SK-N-SH (cell line): ENCODE measurements at regions not wholly inside any gene's neighbourhood (a gene's known extent, or its start where the extent isn't known, plus 50 kb on each side); places are given as distances from the start of the nearest gene placed in this dataset.

Experiments
- CTCF ChIA-PET: fragments of 300-600, 350-600 bp; formaldehyde crosslinking; extraction: SDS; loops from one replicate; lab custom pipeline; 2021; lab: Yijun Ruan, JAX
- POLR2A ChIA-PET: fragments of 350-600 bp; sonication (Branson Sonifier 250); formaldehyde crosslinking; extraction: SDS; loops from one replicate; lab custom pipeline; 2020; ENCODE audit warnings: antibody characterized with exemption, inconsistent platforms; lab: Yijun Ruan, JAX
- DNase-seq: peaks from one replicate; pipeline ENCODE4 v3.0.0; 2012
- H2AFZ ChIP-seq: fragments of 200-600 bp; sonication (generic); 2 replicates; pipeline ENCODE4 v1.8.1; 2016; ENCODE audit warnings: antibody characterized with exemption, mild to moderate bottlenecking, low read depth
- H3F3A ChIP-seq: fragments of 200-600 bp; sonication (generic); replicated peaks from 2 replicates; pipeline ENCODE3; 2016; ENCODE audit warnings: antibody characterized with exemption, mild to moderate bottlenecking; ENCODE audit not compliant: insufficient read depth
- H3K27ac ChIP-seq, 2 experiments: fragments of 200-500 bp in 1 of 2; fragments of 200-600 bp in 1 of 2; sonication (Bioruptor generic) in 1 of 2; sonication (generic), shearing (Covaris generic) in 1 of 2; 2 replicates each; pipeline versions ENCODE4 v1.5.1 to v1.6.1; 2014 to 2016; ENCODE audit warnings: low read depth in 2 of 2, inconsistent platforms in 1 of 2, low read length in 1 of 2, mild to moderate bottlenecking in 1 of 2, mixed read lengths in 1 of 2
- H3K27me3 ChIP-seq: fragments of 200-600 bp; sonication (generic), shearing (Covaris generic); 2 replicates; pipeline ENCODE4 v1.6.1; 2016; ENCODE audit warnings: mixed run types; ENCODE audit not compliant: insufficient read depth
- H3K36me3 ChIP-seq, 2 experiments: fragments of 200-500 bp in 1 of 2; fragments of 200-600 bp in 1 of 2; sonication (Bioruptor generic) in 1 of 2; sonication (generic) in 1 of 2; replicated peaks in 1 of 2; 2 replicates each; pipeline versions ENCODE3 to v1.5.1; 2014 to 2016; ENCODE audit warnings: low read length in 1 of 2, mild to moderate bottlenecking in 1 of 2; ENCODE audit not compliant: insufficient read depth in 2 of 2, control insufficient read depth in 1 of 2
- H3K4me1 ChIP-seq, 2 experiments: fragments of 200-500 bp in 1 of 2; fragments of 200-600 bp in 1 of 2; sonication (Bioruptor generic) in 1 of 2; sonication (generic), shearing (Covaris generic) in 1 of 2; 2 replicates each; pipeline versions ENCODE4 v1.5.1 to v1.6.1; 2014 to 2016; ENCODE audit warnings: low read depth in 1 of 2, low read length in 1 of 2, mixed run types in 1 of 2; ENCODE audit not compliant: insufficient read depth in 2 of 2, control insufficient read depth in 1 of 2
- H3K4me2 ChIP-seq: fragments of 200-600 bp; sonication (generic), shearing (Covaris generic); 2 replicates; pipeline ENCODE4 v1.6.1; 2017; ENCODE audit warnings: mixed run types
- H3K4me3 ChIP-seq, 2 experiments: fragments of 200-500 bp in 1 of 2; fragments of 200-600 bp in 1 of 2; sonication (Bioruptor generic) in 1 of 2; sonication (generic), shearing (Covaris generic) in 1 of 2; 2 replicates each; pipeline versions ENCODE4 v1.5.1 to v1.8.1; 2014 to 2016; ENCODE audit warnings: low read depth in 2 of 2, inconsistent platforms in 1 of 2, low read length in 1 of 2, mild to moderate bottlenecking in 1 of 2, mixed read lengths in 1 of 2, moderate library complexity in 1 of 2
- H3K79me2 ChIP-seq: fragments of 200-600 bp; sonication (generic); 2 replicates; pipeline ENCODE4 v1.8.1; 2017; ENCODE audit warnings: mild to moderate bottlenecking; ENCODE audit not compliant: insufficient read depth
- H3K9ac ChIP-seq: fragments of 200-600 bp; sonication (generic); 2 replicates; pipeline ENCODE4 v1.6.1; 2017; ENCODE audit warnings: mixed run types
- H3K9me2 ChIP-seq: fragments of 200-600 bp; sonication (generic); 2 replicates; pipeline ENCODE4 v1.6.1; 2017; ENCODE audit warnings: mixed run types
- H3K9me3 ChIP-seq: fragments of 200-600 bp; sonication (generic); 2 replicates; pipeline ENCODE4 v1.6.1; 2017; ENCODE audit warnings: mixed run types, mild to moderate bottlenecking, moderate library complexity
- H4K20me1 ChIP-seq: fragments of 200-600 bp; sonication (generic); 2 replicates; pipeline ENCODE4 v1.6.1; 2017; ENCODE audit warnings: mild to moderate bottlenecking, mixed run types; ENCODE audit not compliant: insufficient read depth
- CHD2 ChIP-seq: fragments of 150-350 bp; IDR thresholded peaks from 2 replicates; pipeline ENCODE4 v1.6.1; 2018; ENCODE audit warnings: low read length; ENCODE audit not compliant: partially characterized antibody
- ELF1 ChIP-seq: IDR thresholded peaks from 2 replicates; pipeline ENCODE4 v1.4.0; 2012
- EZH2phosphoT487 ChIP-seq: fragments of 200-600 bp; sonication (generic); IDR thresholded peaks from 2 replicates; pipeline ENCODE4 v1.6.1; 2017; ENCODE audit warnings: low read depth, mixed run types, mild to moderate bottlenecking, antibody characterized with exemption, moderate library complexity, borderline replicate concordance
- FOSL2 ChIP-seq: IDR thresholded peaks from 2 replicates; pipeline ENCODE4 v1.4.0; 2012; ENCODE audit warnings: low read depth, mild to moderate bottlenecking, moderate library complexity, borderline replicate concordance
- GABPA ChIP-seq: IDR thresholded peaks from 2 replicates; pipeline ENCODE4 v1.4.0; 2012; ENCODE audit warnings: low read depth, mild to moderate bottlenecking
- GATA2 ChIP-seq: sonication (generic); formaldehyde crosslinking; IDR thresholded peaks from 2 replicates; pipeline ENCODE4 v1.5.0; 2020; ENCODE audit warnings: mild to moderate bottlenecking, missing genetic modification reagents
- MEF2A ChIP-seq: IDR thresholded peaks from 2 replicates; pipeline ENCODE4 v1.4.0; 2012; ENCODE audit warnings: low read depth, borderline replicate concordance
- MXI1 ChIP-seq: IDR thresholded peaks from 2 replicates; pipeline ENCODE4 v1.6.1; 2012; ENCODE audit warnings: mild to moderate bottlenecking, low read depth, low read length, improper control_type of control experiment
- NFIC ChIP-seq: IDR thresholded peaks from 2 replicates; pipeline ENCODE4 v1.4.0; 2012; ENCODE audit warnings: borderline replicate concordance
- NRF1 ChIP-seq: IDR thresholded peaks from 2 replicates; pipeline ENCODE4 v1.6.1; 2012; ENCODE audit warnings: low read depth, mild to moderate bottlenecking, low read length
- POLR2AphosphoS5 ChIP-seq: IDR thresholded peaks from 2 replicates; pipeline ENCODE4 v1.6.1; 2012; ENCODE audit warnings: low read depth, low read length
- RCOR1 ChIP-seq: fragments of 150-350 bp; IDR thresholded peaks from 2 replicates; pipeline ENCODE4 v1.6.1; 2017; ENCODE audit warnings: antibody characterized with exemption, low read length
- RFX5 ChIP-seq: IDR thresholded peaks from 2 replicates; pipeline ENCODE4 v1.6.1; 2012; ENCODE audit warnings: mild to moderate bottlenecking, improper control_type of control experiment, low read length
- RXRA ChIP-seq: IDR thresholded peaks from 2 replicates; pipeline ENCODE4 v1.4.0; 2012; ENCODE audit warnings: low read depth, mild to moderate bottlenecking, borderline replicate concordance
- SIN3A ChIP-seq: IDR thresholded peaks from 2 replicates; pipeline ENCODE4 v1.6.1; 2012; ENCODE audit warnings: low read depth, mild to moderate bottlenecking, low read length, moderate library complexity, borderline replicate concordance
- SMC3 ChIP-seq: IDR thresholded peaks from 2 replicates; pipeline ENCODE4 v1.6.1; 2012; ENCODE audit warnings: low read depth, low read length, improper control_type of control experiment
- TCF12 ChIP-seq: IDR thresholded peaks from 2 replicates; pipeline ENCODE4 v1.4.0; 2012
- TEAD4 ChIP-seq: IDR thresholded peaks from 2 replicates; pipeline ENCODE4 v1.4.0; 2012; ENCODE audit warnings: mild to moderate bottlenecking, borderline replicate concordance; ENCODE audit not compliant: insufficient read depth
- YY1 ChIP-seq: IDR thresholded peaks from 2 replicates; pipeline ENCODE4 v1.4.0; 2012; ENCODE audit warnings: low read depth, mild to moderate bottlenecking
- WGBS: methylation state at CpG from one replicate; pipeline ENCODE4 v1.1.6; 2017; ENCODE audit warnings: low lambda C conversion rate; 5-methylcytosine and 5-hydroxymethylcytosine counted together
- TF ChIP-seq, protein P1 (sequence below): fragments of 150-350 bp; IDR thresholded peaks from 2 replicates; pipeline ENCODE4 v1.6.1; 2016; ENCODE audit warnings: mild to moderate bottlenecking, low read depth, low read length
- TF ChIP-seq, protein P2 (sequence below): fragments of 150-350 bp; IDR thresholded peaks from 2 replicates; pipeline ENCODE4 v1.6.1; 2017; ENCODE audit warnings: antibody characterized with exemption, low read length, low read depth, borderline replicate concordance
- TF ChIP-seq, protein P3 (sequence below): IDR thresholded peaks from 2 replicates; pipeline ENCODE4 v1.4.0; 2012; ENCODE audit warnings: low read depth, borderline replicate concordance
- TF ChIP-seq, protein P4 (sequence below): fragments of 200-600 bp; sonication (generic); IDR thresholded peaks from 2 replicates; pipeline ENCODE4 v1.6.1; 2017; ENCODE audit warnings: antibody characterized with exemption, mild to moderate bottlenecking, moderate library complexity

- TF ChIP-seq EZH2phosphoT487 (no peak), NRF1 (no peak), SIN3A (no peak), RXRA (no peak), NFIC (no peak), YY1 (no peak), GABPA (no peak)
- TF ChIP-seq, protein P1, sequence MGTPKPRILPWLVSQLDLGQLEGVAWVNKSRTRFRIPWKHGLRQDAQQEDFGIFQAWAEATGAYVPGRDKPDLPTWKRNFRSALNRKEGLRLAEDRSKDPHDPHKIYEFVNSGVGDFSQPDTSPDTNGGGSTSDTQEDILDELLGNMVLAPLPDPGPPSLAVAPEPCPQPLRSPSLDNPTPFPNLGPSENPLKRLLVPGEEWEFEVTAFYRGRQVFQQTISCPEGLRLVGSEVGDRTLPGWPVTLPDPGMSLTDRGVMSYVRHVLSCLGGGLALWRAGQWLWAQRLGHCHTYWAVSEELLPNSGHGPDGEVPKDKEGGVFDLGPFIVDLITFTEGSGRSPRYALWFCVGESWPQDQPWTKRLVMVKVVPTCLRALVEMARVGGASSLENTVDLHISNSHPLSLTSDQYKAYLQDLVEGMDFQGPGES, result no peak
Measured at GRCh38 chr3:184486614-184487013, 75.0 kb upstream of the EPHB3 start (continued).

GRCh38 chr3:184488577-184488976 is 73.0 kb upstream of the EPHB3 start:
- no peaks in the 10 kb centered on the region for H3K9me3 ChIP-seq
- no peaks in the 10 kb centered on the region for H4K20me1 ChIP-seq
- no peaks in the 10 kb centered on the region for H3K9me2 ChIP-seq
- no peaks in the 10 kb centered on the region for H3K79me2 ChIP-seq
- ChIA-PET CTCF (interaction anchor here (1.5 to 3.2 kb wide), 3 partner anchors 19 to 25 kb away, joined by 3 to 18 read pairs (median 6); no protein-coding TSS in a partner anchor), POLR2A (no interaction called here)
- no peaks in the 10 kb centered on the region for H3K4me1 ChIP-seq
- no peak for DNase-seq
- no peak overlapping the region for H2AFZ ChIP-seq
- TF ChIP-seq RFX5, result no peak
- no peak for TF ChIP-seq POLR2AphosphoS5
- TF ChIP-seq, protein P2, sequence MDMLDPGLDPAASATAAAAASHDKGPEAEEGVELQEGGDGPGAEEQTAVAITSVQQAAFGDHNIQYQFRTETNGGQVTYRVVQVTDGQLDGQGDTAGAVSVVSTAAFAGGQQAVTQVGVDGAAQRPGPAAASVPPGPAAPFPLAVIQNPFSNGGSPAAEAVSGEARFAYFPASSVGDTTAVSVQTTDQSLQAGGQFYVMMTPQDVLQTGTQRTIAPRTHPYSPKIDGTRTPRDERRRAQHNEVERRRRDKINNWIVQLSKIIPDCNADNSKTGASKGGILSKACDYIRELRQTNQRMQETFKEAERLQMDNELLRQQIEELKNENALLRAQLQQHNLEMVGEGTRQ, result no peak
- TF ChIP-seq NRF1, result no peak
- no peak for TF ChIP-seq SIN3A
- no peak for TF ChIP-seq MEF2A
- no peak for TF ChIP-seq YY1
- TF ChIP-seq FOSL2, result no peak
- no peak overlapping the region for H3K9ac ChIP-seq
- 28% methylated on average over 6 of the region's 6 CpGs for WGBS
- no peak overlapping the region for H3K4me3 ChIP-seq
- H3K36me3 ChIP-seq, result no peaks in the 10 kb centered on the region
- no peak overlapping the region for H3K27ac ChIP-seq
- H3F3A ChIP-seq, result no peaks in the 10 kb centered on the region
- H3K27me3 ChIP-seq, result peaks cover 55% of the 10 kb centered on the region
- H3K4me2 ChIP-seq, result no peak overlapping the region

DNA sequence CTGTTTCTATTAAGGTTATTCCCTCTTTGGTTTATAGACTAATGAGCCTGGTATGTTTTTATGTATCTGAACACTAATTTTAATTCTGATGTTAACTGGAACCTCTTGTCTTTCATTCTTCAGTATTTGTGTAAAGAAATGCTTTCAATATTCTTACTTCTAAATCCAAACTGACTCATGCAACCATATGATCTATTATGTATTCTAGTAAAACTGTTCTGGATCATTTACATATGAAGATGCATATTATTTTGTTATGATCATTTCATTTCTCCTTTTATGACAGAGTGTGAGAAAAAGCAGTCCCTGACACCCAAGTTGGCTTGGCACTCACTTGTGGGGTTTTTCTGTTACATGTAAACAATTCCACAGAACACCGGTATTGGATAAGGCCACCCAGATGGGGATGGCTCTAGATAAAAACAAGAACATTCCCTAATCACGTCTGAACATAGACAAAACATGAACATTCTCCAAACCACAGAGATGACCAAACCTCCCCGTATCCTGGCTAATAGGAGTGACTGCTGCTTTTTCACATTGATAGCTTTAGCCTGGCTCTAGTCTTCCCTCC is 72.2 kb upstream of the EPHB3 start:
- Histone ChIP-seq H3F3A (no peaks in the 10 kb centered on the region), H3K9me3 (no peaks in the 10 kb centered on the region), H3K9ac (no peak overlapping the region), H2AFZ (no peak overlapping the region), H3K4me3 (no peak overlapping the region), H3K4me2 (no peak overlapping the region), H3K4me1 (no peaks in the 10 kb centered on the region), H3K9me2 (no peaks in the 10 kb centered on the region), H3K79me2 (no peaks in the 10 kb centered on the region), H3K27ac (no peak overlapping the region), H3K27me3 (peaks cover 63% of the 10 kb centered on the region), H3K36me3 (no peaks in the 10 kb centered on the region), H4K20me1 (no peaks in the 10 kb centered on the region)
- DNase-seq, result no peak
- POLR2A ChIA-PET, result no interaction called here
- CTCF ChIA-PET, result interaction anchor here (1.5 to 3.2 kb wide), 2 partner anchors 20 to 25 kb away, joined by 6 to 18 read pairs; no protein-coding TSS in a partner anchor
- 28% methylated on average over 3 of the region's 3 CpGs for WGBS
- TF ChIP-seq GABPA (no peak), ELF1 (no peak), GATA2 (CRISPR knock-in tag) (no peak), NFIC (no peak), MXI1 (no peak), TEAD4 (no peak), EZH2phosphoT487 (no peak), TCF12 (no peak), RCOR1 (no peak), CHD2 (no peak), SIN3A (no peak), SMC3 (no peak)
- TF ChIP-seq, protein P3, sequence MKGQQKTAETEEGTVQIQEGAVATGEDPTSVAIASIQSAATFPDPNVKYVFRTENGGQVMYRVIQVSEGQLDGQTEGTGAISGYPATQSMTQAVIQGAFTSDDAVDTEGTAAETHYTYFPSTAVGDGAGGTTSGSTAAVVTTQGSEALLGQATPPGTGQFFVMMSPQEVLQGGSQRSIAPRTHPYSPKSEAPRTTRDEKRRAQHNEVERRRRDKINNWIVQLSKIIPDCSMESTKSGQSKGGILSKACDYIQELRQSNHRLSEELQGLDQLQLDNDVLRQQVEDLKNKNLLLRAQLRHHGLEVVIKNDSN, result no peak
- TF ChIP-seq, protein P4, sequence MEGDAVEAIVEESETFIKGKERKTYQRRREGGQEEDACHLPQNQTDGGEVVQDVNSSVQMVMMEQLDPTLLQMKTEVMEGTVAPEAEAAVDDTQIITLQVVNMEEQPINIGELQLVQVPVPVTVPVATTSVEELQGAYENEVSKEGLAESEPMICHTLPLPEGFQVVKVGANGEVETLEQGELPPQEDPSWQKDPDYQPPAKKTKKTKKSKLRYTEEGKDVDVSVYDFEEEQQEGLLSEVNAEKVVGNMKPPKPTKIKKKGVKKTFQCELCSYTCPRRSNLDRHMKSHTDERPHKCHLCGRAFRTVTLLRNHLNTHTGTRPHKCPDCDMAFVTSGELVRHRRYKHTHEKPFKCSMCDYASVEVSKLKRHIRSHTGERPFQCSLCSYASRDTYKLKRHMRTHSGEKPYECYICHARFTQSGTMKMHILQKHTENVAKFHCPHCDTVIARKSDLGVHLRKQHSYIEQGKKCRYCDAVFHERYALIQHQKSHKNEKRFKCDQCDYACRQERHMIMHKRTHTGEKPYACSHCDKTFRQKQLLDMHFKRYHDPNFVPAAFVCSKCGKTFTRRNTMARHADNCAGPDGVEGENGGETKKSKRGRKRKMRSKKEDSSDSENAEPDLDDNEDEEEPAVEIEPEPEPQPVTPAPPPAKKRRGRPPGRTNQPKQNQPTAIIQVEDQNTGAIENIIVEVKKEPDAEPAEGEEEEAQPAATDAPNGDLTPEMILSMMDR, result no peak
